ENCODE measurements at regions not wholly inside any gene's neighbourhood (a gene's known extent, or its start where the extent isn't known, plus 50 kb on each side); places are given as distances from the start of the nearest gene placed in this dataset.
A peak's percentile ranks its signal among the peaks of the same experiment; 100 is the strongest.
"Not testable (repeated sequence)": the region's sequence is repeated elsewhere in the genome, so short reads cannot be mapped to it uniquely, and the experiment has no call there.

- no peak for DNase-seq
Observed at GRCh38 chr18:65671621-65672415, 79.0 kb upstream of the CDH7 start.

GRCh38 chr18:65670145-65670544 is 80.7 kb upstream of the CDH7 start:
- DNase-seq = not testable (repeated sequence)

- no peak for DNase-seq
Observed at GRCh38 chr18:65661391-65661790, 89.4 kb upstream of the CDH7 start.

GRCh38 chr18:65659912-65660311 is 90.9 kb upstream of the CDH7 start:
- DNase-seq = no peak

- no peak for DNase-seq
Observed at GRCh38 chr18:65659312-65659711, 91.5 kb upstream of the CDH7 start.

- DNase-seq = no peak
Observed at GRCh38 chr18:65651192-65651591, 99.6 kb upstream of the CDH7 start.

- DNase-seq = no peak
Observed at GRCh38 chr18:65632236-65632635, 118.6 kb upstream of the CDH7 start.

- no peak for DNase-seq
Observed at GRCh38 chr18:65631766-65632165, 119.0 kb upstream of the CDH7 start.

GRCh38 chr18:65628390-65628789 is 122.4 kb upstream of the CDH7 start:
- DNase-seq = no peak

- DNase-seq = no peak
Observed at GRCh38 chr18:65623676-65624075, 127.1 kb upstream of the CDH7 start.

- DNase-seq = no peak
Observed at GRCh38 chr18:65622436-65622835, 128.4 kb upstream of the CDH7 start.

- DNase-seq = no peak
Observed at GRCh38 chr18:65620076-65620696, 130.6 kb upstream of the CDH7 start.

- no peak for DNase-seq
Observed at GRCh38 chr18:65610939-65611338, 139.9 kb upstream of the CDH7 start.

GRCh38 chr18:65608471-65608870 is 142.3 kb upstream of the CDH7 start:
- no peak for DNase-seq

- DNase-seq = no peak
Observed at GRCh38 chr18:65607161-65607560, 143.7 kb upstream of the CDH7 start.

GRCh38 chr18:65606551-65607130 is 144.2 kb upstream of the CDH7 start:
- DNase-seq = no peak

GRCh38 chr18:65605352-65605751 is 145.5 kb upstream of the CDH7 start:
- not testable (repeated sequence) for DNase-seq

- no peak for DNase-seq
Observed at GRCh38 chr18:65601775-65602174, 149.0 kb upstream of the CDH7 start.

- DNase-seq = no peak
Observed at GRCh38 chr18:65592435-65592834, 158.4 kb upstream of the CDH7 start.

- no peak for DNase-seq
Observed at GRCh38 chr18:65587491-65587890, 163.3 kb upstream of the CDH7 start.

GRCh38 chr18:65582094-65582493 is 168.7 kb upstream of the CDH7 start:
- not testable (repeated sequence) for DNase-seq

GRCh38 chr18:65568866-65569265 is 181.9 kb upstream of the CDH7 start:
- no peak for DNase-seq

GRCh38 chr18:65567372-65567771 is 183.4 kb upstream of the CDH7 start:
- DNase-seq = peak; percentile 6

- DNase-seq = no peak
Observed at GRCh38 chr18:65548316-65548715, 202.5 kb upstream of the CDH7 start.

All from SIG-M5 (cell line).